Mucosa of rectum (tissue), 2 donors: ENCODE measurements at regions not wholly inside any gene's neighbourhood (a gene's known extent, or its start where the extent isn't known, plus 50 kb on each side); places are given as distances from the start of the nearest gene placed in this dataset.

Source experiments
- H3K27ac ChIP-seq, 2 donors: one replicate each; pipeline ENCODE4 v1.7.0; 2013; ENCODE audit warnings: inconsistent platforms in 2 of 2, low read depth in 2 of 2, low read length in 2 of 2
- H3K27me3 ChIP-seq, 2 donors: one replicate each; pipeline ENCODE4 v1.7.0; 2013; ENCODE audit warnings: low read length in 2 of 2; ENCODE audit not compliant: control insufficient read depth in 2 of 2, insufficient read depth in 2 of 2
- H3K36me3 ChIP-seq, 2 donors: one replicate each; pipeline ENCODE4 v1.7.0; 2013; ENCODE audit warnings: low read length in 2 of 2; ENCODE audit not compliant: control insufficient read depth in 2 of 2, insufficient read depth in 2 of 2
- H3K4me1 ChIP-seq, 2 donors: one replicate each; pipeline ENCODE4 v1.7.0; 2013; ENCODE audit warnings: low read length in 2 of 2, mild to moderate bottlenecking in 1 of 2; ENCODE audit not compliant: control insufficient read depth in 2 of 2, insufficient read depth in 2 of 2
- H3K4me3 ChIP-seq, 2 donors: one replicate each; pipeline ENCODE4 v1.7.0; 2013; ENCODE audit warnings: low read length in 2 of 2
- H3K9ac ChIP-seq, 2 donors: one replicate each; pipeline ENCODE4 v1.7.0; 2013; ENCODE audit warnings: low read length in 2 of 2, low read depth in 1 of 2, mild to moderate bottlenecking in 1 of 2
- H3K9me3 ChIP-seq, 2 donors: one replicate each; pipeline ENCODE4 v1.7.0; 2013; ENCODE audit warnings: low read length in 2 of 2; ENCODE audit not compliant: control insufficient read depth in 2 of 2
- donor health status: healthy.
- donor health status: Normal muscosa, but diverticular disease.

DNA sequence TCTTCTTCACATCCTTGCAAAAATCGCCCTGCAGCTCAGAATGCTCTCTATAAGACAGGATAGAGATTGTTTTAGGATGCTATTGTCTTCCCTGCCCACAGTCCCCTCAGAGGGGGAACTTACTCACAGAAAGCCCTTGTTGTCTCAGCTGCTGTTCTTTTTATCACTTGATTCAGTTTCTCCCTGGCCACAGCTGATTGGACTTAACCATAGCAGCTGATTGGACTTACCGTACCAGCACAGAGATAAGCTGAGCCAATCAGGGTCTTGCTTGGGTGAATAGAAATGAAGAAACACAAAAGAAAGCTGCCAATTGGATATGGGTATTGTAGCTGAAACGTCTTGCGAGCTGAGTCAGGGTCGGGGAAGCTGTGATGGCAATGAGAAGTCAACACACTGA, 194.2 kb upstream of the MEX3C start:
- Histone ChIP-seq H3K9me3 (no peaks in the 10 kb centered on the region), H3K9ac (no peak overlapping the region), H3K4me3 (no peak overlapping the region), H3K27me3 (no peaks in the 10 kb centered on the region), H3K36me3 (no peaks in the 10 kb centered on the region), H3K4me1 (no peaks in the 10 kb centered on the region), H3K27ac (no peak overlapping the region)

DNA sequence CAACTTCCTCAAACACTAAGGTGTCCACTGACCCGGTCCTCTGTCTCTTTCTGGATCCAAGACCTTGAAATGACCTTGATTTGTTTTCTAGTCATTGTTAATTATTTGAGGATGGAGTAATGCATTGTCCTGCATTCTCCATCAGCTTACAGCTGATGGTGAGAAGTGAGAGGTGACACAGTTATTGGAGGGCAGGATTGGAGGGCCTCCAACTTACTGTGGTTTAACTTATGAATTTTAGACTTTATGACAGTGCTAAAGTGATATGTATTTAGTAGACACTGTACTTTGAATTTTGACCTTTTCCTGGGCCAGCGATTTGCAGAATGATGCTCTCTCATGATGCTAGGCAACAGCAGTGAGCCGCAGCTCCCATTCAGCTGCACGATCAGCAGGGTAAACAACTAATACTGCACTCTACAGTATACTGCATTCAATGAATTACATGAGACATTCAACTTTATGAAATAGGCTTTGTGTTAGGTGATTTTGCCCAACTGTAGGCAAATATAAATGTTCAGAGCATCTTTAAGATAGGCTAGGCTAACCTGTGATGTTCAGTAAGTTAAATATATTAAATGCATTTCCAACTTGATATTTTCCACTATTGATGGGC, 200.0 kb upstream of the MEX3C start:
- no peaks in the 10 kb centered on the region for H3K4me1 ChIP-seq
- H3K4me3 ChIP-seq, result no peak overlapping the region
- no peak overlapping the region for H3K9ac ChIP-seq
- H3K27ac ChIP-seq, result no peak overlapping the region
- no peaks in the 10 kb centered on the region for H3K9me3 ChIP-seq
- H3K36me3 ChIP-seq, result no peaks in the 10 kb centered on the region
- H3K27me3 ChIP-seq, result no peaks in the 10 kb centered on the region

DNA sequence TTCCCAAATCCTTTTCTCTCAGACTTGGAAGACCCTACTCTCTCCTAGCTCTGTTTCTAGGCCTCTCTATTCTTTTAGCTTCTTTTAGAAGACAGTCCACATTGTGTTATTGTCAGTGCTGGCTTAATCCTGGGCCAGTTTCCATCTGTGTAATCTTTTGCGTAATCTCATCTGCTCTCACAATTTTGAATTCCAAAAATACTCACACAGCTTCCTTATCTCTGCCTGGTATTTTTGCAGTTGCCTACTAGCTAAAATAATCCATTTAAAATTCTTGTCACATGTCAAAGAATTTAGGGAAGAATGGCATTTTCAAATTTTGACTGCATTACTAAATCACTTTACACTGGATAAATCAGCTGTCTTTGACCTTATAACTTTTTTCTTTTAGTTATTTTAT, 200.6 kb upstream of the MEX3C start:
- no peaks in the 10 kb centered on the region for H3K4me1 ChIP-seq
- no peaks in the 10 kb centered on the region for H3K36me3 ChIP-seq
- H3K9ac ChIP-seq, result no peak overlapping the region
- H3K27me3 ChIP-seq, result no peaks in the 10 kb centered on the region
- H3K9me3 ChIP-seq, result no peaks in the 10 kb centered on the region
- H3K27ac ChIP-seq, result no peak overlapping the region
- no peak overlapping the region for H3K4me3 ChIP-seq

DNA sequence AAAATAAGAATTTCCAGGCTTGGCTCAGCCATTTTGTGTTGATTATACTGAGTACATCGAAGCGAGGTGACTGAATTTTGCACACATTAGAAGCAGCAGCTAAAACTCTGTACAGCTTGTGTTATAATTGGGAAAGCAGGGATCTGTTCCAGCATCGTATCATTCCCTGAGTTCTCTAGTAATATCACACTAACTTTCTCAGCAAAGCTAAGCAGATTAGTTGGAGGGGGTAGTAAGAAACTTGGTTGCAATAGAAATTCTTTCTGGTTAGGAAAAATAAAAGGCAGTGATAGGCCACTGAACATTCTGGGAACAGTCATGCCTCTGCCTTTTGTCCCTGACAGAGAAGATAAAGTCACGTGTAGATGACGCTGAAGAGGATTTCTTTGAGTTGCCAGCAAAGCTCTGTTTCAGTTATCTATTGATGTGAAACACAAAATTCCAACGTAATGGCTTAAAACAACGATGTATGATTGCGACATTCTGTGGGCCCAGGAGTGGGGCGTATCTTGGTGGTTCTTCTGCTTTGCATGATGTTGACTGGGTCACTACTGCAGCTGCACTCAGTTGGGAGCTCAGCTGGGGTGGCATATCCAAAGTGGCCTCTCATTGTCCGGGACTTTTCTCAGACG, 202.1 kb upstream of the MEX3C start:
- H3K9me3 ChIP-seq, result no peaks in the 10 kb centered on the region
- no peak overlapping the region for H3K27ac ChIP-seq
- no peak overlapping the region for H3K4me3 ChIP-seq
- H3K36me3 ChIP-seq, result no peaks in the 10 kb centered on the region
- no peaks in the 10 kb centered on the region for H3K27me3 ChIP-seq
- no peak overlapping the region for H3K9ac ChIP-seq
- no peaks in the 10 kb centered on the region for H3K4me1 ChIP-seq

DNA sequence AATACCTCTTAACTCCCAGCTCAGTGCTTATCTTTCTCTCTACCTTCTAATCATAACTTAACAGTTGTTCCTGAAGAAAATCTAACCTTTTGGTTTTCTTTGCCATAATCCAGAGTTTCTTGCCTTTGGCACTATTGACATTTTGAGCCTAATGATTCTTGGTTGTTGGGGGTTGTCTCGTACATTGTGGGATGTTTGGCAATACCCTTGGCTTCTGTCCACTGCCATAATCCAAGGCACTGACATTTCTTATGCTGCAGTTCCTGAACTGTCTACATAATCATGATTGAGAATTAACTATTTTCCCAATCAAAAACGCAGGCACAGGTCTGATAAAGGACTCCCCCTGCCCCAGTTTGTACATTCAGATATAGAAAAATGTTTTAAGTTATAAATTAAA, 203.2 kb upstream of the MEX3C start:
- Histone ChIP-seq H3K4me1 (no peaks in the 10 kb centered on the region), H3K27me3 (no peaks in the 10 kb centered on the region), H3K36me3 (no peaks in the 10 kb centered on the region), H3K9me3 (no peaks in the 10 kb centered on the region), H3K9ac (no peak overlapping the region), H3K4me3 (no peak overlapping the region), H3K27ac (no peak overlapping the region)

DNA sequence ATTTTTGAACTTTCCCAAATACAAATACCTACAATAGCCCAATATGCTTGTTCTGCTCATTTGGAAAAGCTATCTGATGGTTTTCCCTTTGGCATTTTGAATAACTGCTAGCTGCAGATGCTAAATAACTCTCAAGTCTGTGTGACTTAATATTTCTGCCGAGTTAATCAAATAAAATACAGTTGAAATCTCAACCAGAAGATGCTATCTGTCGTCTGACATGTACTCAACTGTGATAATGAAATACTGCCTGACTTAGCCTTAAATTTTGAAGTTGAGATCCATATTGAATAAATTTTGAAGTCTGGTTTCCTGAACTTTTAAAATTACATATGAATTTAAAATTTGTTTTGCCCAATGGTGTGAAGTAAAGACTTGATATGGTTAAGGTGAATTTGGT, 204.4 kb upstream of the MEX3C start:
- Histone ChIP-seq H3K9me3 (no peaks in the 10 kb centered on the region), H3K4me3 (no peak overlapping the region), H3K4me1 (no peaks in the 10 kb centered on the region), H3K27ac (no peak overlapping the region), H3K27me3 (no peaks in the 10 kb centered on the region), H3K9ac (no peak overlapping the region), H3K36me3 (no peaks in the 10 kb centered on the region)

DNA sequence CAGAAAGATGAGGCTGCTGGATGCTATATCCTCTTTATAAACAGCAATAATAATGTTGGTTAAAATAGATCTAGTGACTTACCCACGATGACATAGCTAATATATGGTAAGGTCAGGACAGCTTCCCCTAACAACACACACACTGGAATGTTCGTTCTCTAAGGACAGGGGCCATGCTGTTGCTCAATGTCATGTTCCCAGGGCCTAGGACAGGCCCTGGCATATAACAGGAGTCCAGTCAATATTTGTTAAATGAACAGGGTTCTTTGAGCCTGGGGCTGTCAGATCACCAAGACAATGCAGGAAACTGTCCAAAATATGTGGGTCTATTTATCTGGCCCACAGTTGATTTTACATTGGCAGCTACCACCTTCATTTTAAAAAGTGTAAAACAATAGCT, 207.1 kb upstream of the MEX3C start:
- Histone ChIP-seq H3K27me3 (no peaks in the 10 kb centered on the region), H3K9ac (no peak overlapping the region), H3K9me3 (no peaks in the 10 kb centered on the region), H3K4me1 (no peaks in the 10 kb centered on the region), H3K36me3 (no peaks in the 10 kb centered on the region), H3K4me3 (no peak overlapping the region), H3K27ac (no peak overlapping the region)

DNA sequence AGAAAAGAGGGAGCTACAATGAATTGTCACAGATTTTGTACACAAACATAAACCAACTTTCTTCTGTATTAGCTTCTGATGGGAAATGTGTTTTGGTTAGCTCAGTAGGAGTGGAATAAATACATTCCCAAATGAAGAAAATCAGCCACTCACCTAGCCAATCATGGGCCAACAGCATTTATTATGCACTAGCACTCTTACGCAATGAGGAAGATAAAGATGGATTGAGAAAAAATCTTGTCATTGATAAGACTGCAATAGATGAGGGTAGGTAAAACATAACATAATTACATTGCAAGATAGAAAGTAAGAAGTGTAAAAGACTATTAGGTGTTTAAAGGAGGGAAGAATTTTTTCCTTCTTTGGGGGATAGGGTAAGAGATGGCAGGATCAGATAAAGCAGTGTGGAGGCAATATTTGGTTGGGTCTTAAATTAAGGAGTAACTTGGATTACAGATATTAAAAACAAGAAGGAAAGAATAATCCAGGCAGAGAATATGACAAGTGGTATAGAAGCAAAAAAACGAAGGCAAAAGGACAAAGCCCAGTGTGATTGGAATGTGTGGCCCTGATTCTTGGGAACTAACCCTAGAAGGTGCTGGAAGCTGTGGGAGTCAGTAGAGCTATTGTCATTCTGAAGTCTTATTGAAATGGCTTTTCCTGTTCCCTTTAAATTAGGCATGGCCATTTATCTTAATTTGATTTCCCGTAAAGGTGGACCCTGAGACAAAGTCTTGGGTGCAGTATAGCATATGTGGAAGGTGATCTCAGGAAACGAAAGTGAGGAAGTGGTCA, 208.4 kb upstream of the MEX3C start:
- H3K4me3 ChIP-seq, result no peak overlapping the region
- H3K9ac ChIP-seq, result no peak overlapping the region
- no peak overlapping the region for H3K27ac ChIP-seq
- H3K27me3 ChIP-seq, result no peaks in the 10 kb centered on the region
- H3K9me3 ChIP-seq, result no peaks in the 10 kb centered on the region
- no peaks in the 10 kb centered on the region for H3K36me3 ChIP-seq
- H3K4me1 ChIP-seq, result no peaks in the 10 kb centered on the region

DNA sequence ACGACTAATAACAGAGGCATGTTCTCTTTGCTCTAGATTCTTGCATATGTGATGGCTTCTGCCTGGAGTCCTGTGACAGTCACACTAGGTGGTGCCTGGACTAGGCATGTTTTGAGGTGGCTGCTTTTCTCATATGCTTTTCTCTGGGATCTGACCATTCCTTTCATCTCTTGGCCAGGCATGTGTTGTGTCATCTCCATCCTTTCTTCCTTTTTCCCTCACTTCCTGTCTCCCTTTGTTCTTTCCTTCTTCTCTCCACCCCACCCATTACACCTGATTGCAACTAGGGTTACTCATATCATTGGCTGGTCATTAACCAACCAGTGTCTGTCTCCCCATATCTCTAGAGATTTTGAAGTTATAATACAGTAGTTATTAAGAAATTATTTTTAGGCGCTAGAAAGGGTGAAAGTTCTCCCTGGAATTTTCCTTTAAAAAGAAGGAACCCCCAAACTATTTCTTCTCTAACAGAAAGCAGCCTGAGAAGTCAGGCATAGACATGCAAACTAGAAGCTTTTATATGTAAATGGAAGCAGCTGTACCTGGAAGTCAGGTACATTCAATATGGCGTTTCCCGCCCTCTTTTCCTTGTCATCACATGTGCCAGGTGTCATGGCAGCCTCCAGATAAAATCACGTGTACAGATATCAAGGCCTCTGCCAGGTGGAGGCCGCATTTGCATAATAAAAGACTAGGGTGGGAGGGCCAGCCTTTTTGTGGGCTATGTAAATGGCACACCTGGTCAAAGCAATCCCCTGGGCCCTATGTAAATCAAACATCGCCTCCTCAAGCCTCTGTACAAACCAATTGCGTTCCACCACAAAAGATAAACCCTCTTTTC, 220.4 kb upstream of the MEX3C start:
- H3K4me1 ChIP-seq, result no peaks in the 10 kb centered on the region
- H3K27ac ChIP-seq, result no peak overlapping the region
- H3K36me3 ChIP-seq, result no peaks in the 10 kb centered on the region
- H3K27me3 ChIP-seq, result no peaks in the 10 kb centered on the region
- H3K9ac ChIP-seq, result no peak overlapping the region
- no peak overlapping the region for H3K4me3 ChIP-seq
- no peaks in the 10 kb centered on the region for H3K9me3 ChIP-seq

DNA sequence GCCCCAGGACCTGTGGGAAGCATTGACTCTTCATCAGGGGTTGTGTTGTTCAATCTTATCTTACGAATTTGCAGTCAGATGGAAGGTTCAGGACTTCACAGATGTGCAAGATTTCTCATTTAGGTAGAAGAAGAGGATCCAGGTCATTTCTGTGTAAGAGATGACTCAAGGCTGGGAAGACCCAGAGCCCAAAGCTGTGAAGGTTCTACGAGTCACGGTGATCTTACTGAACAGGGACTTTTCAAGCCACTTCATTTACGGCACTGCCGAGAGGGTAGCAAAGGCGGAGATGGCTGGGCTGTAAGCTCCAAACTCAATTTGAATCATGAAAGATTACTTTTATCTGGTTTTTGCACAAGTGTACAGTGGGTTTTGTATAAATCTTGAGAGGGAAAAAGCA, 228.0 kb upstream of the MEX3C start:
- Histone ChIP-seq H3K4me1 (no peaks in the 10 kb centered on the region), H3K9ac (no peak overlapping the region), H3K4me3 (no peak overlapping the region), H3K36me3 (no peaks in the 10 kb centered on the region), H3K9me3 (no peaks in the 10 kb centered on the region), H3K27me3 (no peaks in the 10 kb centered on the region), H3K27ac (no peak overlapping the region)
